Prostate gland (tissue), 2 donors: ENCODE measurements at regions not wholly inside any gene's neighbourhood (a gene's known extent, or its start where the extent isn't known, plus 50 kb on each side); places are given as distances from the start of the nearest gene placed in this dataset.
A peak's percentile ranks its signal among the peaks of the same experiment; 100 is the strongest.

Source experiments
- DNase-seq: peaks from one replicate; pipeline ENCODE4 v3.0.0-alpha.2; 2019; ENCODE audit warnings: low spot score
- H3K27ac ChIP-seq, 2 donors: fragments of 200-600 bp; sonication (generic); 2 replicates each; pipeline ENCODE4 v1.5.1; 2017 to 2019
- H3K27me3 ChIP-seq: fragments of 200-600 bp; sonication (generic); replicated peaks from 2 replicates; pipeline ENCODE4 v1.5.1; 2019; ENCODE audit not compliant: insufficient read depth
- H3K36me3 ChIP-seq, 2 donors: fragments of 200-600 bp; sonication (generic); 1 replicate in 1 of 2; 2 replicates in 1 of 2; pipeline versions ENCODE4 v1.5.1 to v1.8.1; 2017 to 2019
- H3K4me1 ChIP-seq: fragments of 200-600 bp; sonication (generic); replicated peaks from 2 replicates; pipeline ENCODE4 v1.5.1; 2019
- H3K4me3 ChIP-seq, 2 donors: fragments of 200-600 bp; sonication (generic); 2 replicates each; pipeline ENCODE4 v1.5.1; 2017 to 2019
- H3K9me3 ChIP-seq: fragments of 200-600 bp; sonication (generic); 2 replicates; pipeline ENCODE4 v1.5.1; 2017
- CTCF ChIP-seq, 4 experiments: fragments of 200-600 bp in 2 of 4; fragments of 450-650 bp in 2 of 4; sonication (generic) in 2 of 4; IDR thresholded peaks; 1 replicate in 3 of 4; 2 replicates in 1 of 4; pipeline ENCODE4 v1.5.1; 2016 to 2019; ENCODE audit warnings: antibody characterized with exemption in 4 of 4, mild to moderate bottlenecking in 2 of 4, moderate library complexity in 2 of 4
- POLR2A ChIP-seq: fragments of 450-650 bp; IDR thresholded peaks from one replicate; pipeline ENCODE4 v1.6.1; 2016; ENCODE audit warnings: antibody characterized with exemption, mild to moderate bottlenecking
- POLR2AphosphoS5 ChIP-seq: sonication (generic); formaldehyde crosslinking; IDR thresholded peaks from one replicate; pipeline ENCODE4 v1.6.1; 2017; ENCODE audit warnings: antibody characterized with exemption
- WGBS: methylation state at CpG from one replicate; pipeline ENCODE4 v1.1.5; 2018; 5-methylcytosine and 5-hydroxymethylcytosine counted together
- intact Hi-C: fragments of 100-400 bp; cut with DNase I; formaldehyde crosslinking; loops from one replicate; pipeline ENCODE4 v1.14.2; 2022

DNA sequence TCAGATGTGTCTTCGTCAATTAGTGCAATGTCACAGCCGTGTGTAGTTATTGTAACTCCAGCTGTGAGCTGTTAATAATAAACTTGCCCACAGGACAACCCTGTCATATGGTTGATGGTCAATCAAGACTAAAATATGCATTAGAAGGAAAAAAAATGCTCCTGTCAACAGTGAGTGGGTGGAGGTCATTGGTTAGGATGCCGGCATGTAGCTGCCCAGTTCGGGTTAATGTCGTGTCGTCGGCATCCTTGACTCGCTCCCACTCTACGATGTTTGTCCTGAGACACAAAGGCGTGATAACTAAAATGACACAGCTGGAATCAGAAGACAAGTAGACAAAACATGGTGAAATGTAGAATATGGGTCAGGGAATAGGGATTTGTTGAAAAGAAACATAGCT is 442.8 kb upstream of the NPVF start:
- no peak for DNase-seq
- TF ChIP-seq CTCF (IDR thresholded peaks at IDR 0.05) (no peak), POLR2AphosphoS5 (no peak)
- H3K4me3 ChIP-seq, result no peak overlapping the region
- WGBS, result 68% methylated on average over 10 of the region's 10 CpGs
- H3K4me1 ChIP-seq, result peaks cover 6% of the 10 kb centered on the region
- H3K27ac ChIP-seq, result peak overlapping the region; percentile 53 to 64
- intact Hi-C loops, result loop anchor here (5.0 kb wide), 1 partner anchor 36 kb away; no protein-coding TSS in a partner anchor
- no peaks in the 10 kb centered on the region for H3K27me3 ChIP-seq
- H3K9me3 ChIP-seq, result no peaks in the 10 kb centered on the region
- H3K36me3 ChIP-seq, result no peaks in the 10 kb centered on the region

DNA sequence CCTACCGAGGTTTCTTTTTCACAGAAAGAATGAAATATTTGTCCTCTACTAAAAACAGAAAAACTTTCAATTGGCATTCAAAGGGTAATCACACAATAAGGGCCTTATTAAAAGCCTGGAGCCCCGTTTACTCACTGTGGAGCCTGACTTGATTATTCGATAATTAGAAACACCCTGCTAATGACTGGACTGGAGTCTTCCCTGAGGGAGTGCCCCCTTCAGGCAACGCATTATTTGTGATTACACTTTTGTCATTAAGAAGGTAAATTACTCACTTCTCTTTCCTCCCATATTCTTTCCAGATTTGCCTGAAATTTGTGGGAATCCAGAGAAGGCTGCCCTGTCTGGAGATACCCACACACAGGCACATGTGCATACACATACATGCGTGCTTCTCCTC is 444.2 kb upstream of the NPVF start:
- intact Hi-C loops, result loop anchor here (5.0 kb wide), 1 partner anchor 35 kb away; no protein-coding TSS in a partner anchor
- H3K4me1 ChIP-seq, result peaks cover 6% of the 10 kb centered on the region
- no peak overlapping the region for H3K4me3 ChIP-seq
- no peak overlapping the region for H3K27ac ChIP-seq
- no peaks in the 10 kb centered on the region for H3K27me3 ChIP-seq
- no peak for DNase-seq
- TF ChIP-seq CTCF (IDR thresholded peaks at IDR 0.05) (no peak), POLR2A (no peak)
- no peaks in the 10 kb centered on the region for H3K9me3 ChIP-seq
- 69% methylated on average over 5 of the region's 5 CpGs for WGBS
- no peaks in the 10 kb centered on the region for H3K36me3 ChIP-seq

- Histone ChIP-seq H3K9me3 (no peaks in the 10 kb centered on the region), H3K4me3 (no peak overlapping the region), H3K27ac (peak overlapping the region; percentile 39 to 65), H3K4me1 (no peaks in the 10 kb centered on the region), H3K36me3 (no peaks in the 10 kb centered on the region), H3K27me3 (no peaks in the 10 kb centered on the region)
- TF ChIP-seq POLR2AphosphoS5 (peak; percentile 76), POLR2A (no peak), CTCF (IDR thresholded peaks at IDR 0.05) (peak in 1 of 4 experiments; percentile 16)
- 77% methylated on average over 4 of the region's 4 CpGs for WGBS
- intact Hi-C loops, result no loop called here
- peak; percentile 80 for DNase-seq
These were observed 447.6 kb upstream of the NPVF start for GRCh38 chr7:25675789-25676474.

DNA sequence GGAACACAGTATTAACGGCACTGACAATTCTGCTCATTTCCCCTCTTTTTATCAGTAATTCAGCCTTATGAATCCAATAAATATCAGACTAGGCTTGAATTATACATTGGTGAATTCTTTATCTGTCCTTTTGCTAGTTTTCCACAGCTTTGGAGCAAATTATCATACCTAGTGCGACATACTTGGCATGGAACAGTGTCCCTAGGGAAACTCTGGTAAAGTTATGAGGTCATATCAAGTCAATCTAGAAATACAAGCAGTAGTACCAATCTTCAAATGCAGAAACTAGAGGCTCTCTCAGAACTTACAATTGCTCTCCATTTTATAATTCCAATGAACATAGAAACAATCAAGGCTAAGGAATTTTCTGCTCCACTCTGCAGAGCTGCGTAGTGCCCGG is 449.3 kb upstream of the NPVF start:
- Histone ChIP-seq H3K27me3 (no peaks in the 10 kb centered on the region), H3K4me1 (no peaks in the 10 kb centered on the region), H3K27ac (no peak overlapping the region), H3K36me3 (no peaks in the 10 kb centered on the region), H3K9me3 (no peaks in the 10 kb centered on the region), H3K4me3 (no peak overlapping the region)
- TF ChIP-seq POLR2A (no peak), CTCF (IDR thresholded peaks at IDR 0.05) (no peak), POLR2AphosphoS5 (no peak)
- 88% methylated on average over 4 of the region's 4 CpGs for WGBS
- no peak for DNase-seq
- intact Hi-C loops, result no loop called here

- intact Hi-C loops, result no loop called here
- Histone ChIP-seq H3K9me3 (no peaks in the 10 kb centered on the region), H3K27me3 (no peaks in the 10 kb centered on the region), H3K36me3 (no peaks in the 10 kb centered on the region), H3K4me1 (no peaks in the 10 kb centered on the region), H3K4me3 (no peak overlapping the region), H3K27ac (no peak overlapping the region)
- no peak for DNase-seq
- TF ChIP-seq POLR2A (no peak), POLR2AphosphoS5 (no peak), CTCF (IDR thresholded peaks at IDR 0.05) (no peak)
- WGBS, result 94% methylated on average over 1 of the region's 1 CpG
These were observed 449.9 kb upstream of the NPVF start for GRCh38 chr7:25678215-25678614.
